ENCODE measurements at regions not wholly inside any gene's neighbourhood (a gene's known extent, or its start where the extent isn't known, plus 50 kb on each side); places are given as distances from the start of the nearest gene placed in this dataset.

DNA sequence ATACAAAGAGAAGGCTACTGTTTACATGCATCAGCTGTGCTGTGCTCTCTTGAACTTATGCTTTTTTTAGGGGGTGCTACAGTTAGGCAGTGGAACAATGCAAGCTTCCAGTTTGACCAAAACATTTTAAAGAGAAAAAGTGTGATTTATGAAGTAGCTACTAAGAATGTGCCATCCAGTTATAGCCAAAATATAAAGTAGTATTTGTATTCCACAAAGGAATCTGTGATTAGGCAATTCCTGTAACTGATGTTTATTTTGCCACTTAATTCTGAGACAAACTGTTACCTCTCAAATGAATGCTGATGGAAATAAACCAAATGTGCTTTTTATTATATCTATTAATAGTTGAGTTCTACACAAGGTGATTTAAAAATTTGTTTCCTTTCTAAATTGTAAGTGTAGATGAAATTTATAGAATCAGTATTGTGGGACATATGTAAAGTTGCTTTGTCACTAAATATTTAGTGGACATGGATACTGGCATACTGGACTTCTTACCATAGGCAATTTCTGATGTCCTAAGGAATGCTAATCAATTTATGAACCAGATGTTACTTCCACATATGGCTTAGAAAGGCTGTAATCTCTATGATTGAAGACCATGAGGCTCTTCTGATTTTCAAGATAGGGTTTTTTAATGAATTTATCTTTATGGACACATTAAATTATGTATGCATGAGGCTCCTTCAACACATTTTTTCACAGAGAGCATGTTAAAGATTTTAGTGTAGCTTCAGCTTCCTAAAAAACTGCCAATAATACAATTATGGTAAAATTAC lies 410.2 kb downstream of the PRR16 start:
- DNase-seq (no peak), ATAC-seq (ENCODE audit: insufficient read depth, low read depth) (no peak)

DNA sequence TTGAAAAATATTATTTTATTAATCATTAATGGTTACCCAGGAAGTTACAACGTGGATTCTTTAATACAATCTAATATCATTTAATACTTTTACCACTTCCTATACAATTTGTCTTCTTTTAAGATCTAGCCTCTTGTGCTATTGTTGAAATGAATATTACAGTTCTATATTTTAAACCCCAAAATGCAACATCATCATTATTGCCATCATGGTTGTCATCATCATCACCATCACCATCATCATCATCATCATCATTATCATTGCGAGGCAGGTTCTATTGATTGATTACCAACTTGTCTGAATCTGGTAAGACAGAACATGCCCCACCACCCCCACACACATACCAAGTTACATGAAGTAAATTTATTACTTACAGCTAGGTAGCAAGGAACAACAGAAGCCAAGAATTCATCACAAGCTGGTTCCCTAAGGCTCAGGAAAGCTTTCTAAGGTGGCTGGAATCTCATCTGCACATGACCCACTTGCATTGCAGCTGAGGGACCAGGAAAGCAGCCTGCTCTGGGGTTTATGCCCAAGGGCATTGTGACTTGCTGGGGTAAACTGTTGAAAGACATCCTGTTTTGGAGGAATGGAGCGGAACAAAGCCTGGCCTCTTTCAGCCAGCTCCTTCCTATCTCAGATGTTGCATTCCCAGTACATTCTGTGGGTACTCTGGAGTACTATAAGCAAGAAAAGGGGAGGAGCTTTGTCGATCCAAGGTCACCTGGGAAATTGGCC lies 418.1 kb downstream of the PRR16 start:
- no peak overlapping the region for H3K4me3 ChIP-seq (ENCODE audit: low read depth in 1 of 2, low read length in 2 of 2)
- peak overlapping the region; percentile 42; the same call in 1 of the 2 replicates for H2AFZ ChIP-seq (ENCODE audit: low read depth, low read length)
- no peaks in the 10 kb centered on the region for H3K36me3 ChIP-seq (ENCODE audit: insufficient read depth, low read length)
- H3K79me2 ChIP-seq (ENCODE audit: insufficient read depth, low read length), result no peaks in the 10 kb centered on the region
- H4K20me1 ChIP-seq (ENCODE audit: insufficient read depth, low read length), result no peaks in the 10 kb centered on the region
- no peak overlapping the region for H3K27ac ChIP-seq (ENCODE audit: low read length)
- H3K4me2 ChIP-seq (ENCODE audit: insufficient read depth, low read length), result no peak overlapping the region
- DNase-seq, result no peak
- no peak for ATAC-seq (ENCODE audit: insufficient read depth, low read depth)
- TF ChIP-seq CTCF (IDR thresholded peaks at IDR 0.05; ENCODE audit: borderline replicate concordance, extremely low read depth, low read length, poor library complexity, severe bottlenecking) (no peak), EZH2 (IDR thresholded peaks at IDR 0.05; ENCODE audit: borderline replicate concordance, low read depth, low read length, severe bottlenecking) (no peak)
- no peak overlapping the region for H3K9ac ChIP-seq (ENCODE audit: low read depth, low read length)
- H3K27me3 ChIP-seq (ENCODE audit: insufficient read depth, low read length, poor library complexity), result no peaks in the 10 kb centered on the region
- H3K4me1 ChIP-seq (ENCODE audit: insufficient read depth, low read length), result peaks cover 8% of the 10 kb centered on the region
- H3K9me3 ChIP-seq (ENCODE audit: insufficient read depth, low read length, severe bottlenecking), result no peaks in the 10 kb centered on the region

More for the DNA sequence above, 410.2 kb downstream of the PRR16 start:
- Histone ChIP-seq H3K36me3 (ENCODE audit: insufficient read depth, low read length) (no peaks in the 10 kb centered on the region), H3K9ac (ENCODE audit: low read depth, low read length) (no peak overlapping the region), H4K20me1 (ENCODE audit: insufficient read depth, low read length) (no peaks in the 10 kb centered on the region), H2AFZ (ENCODE audit: low read depth, low read length) (no peak overlapping the region; the same call in 1 of the 2 replicates), H3K4me3 (ENCODE audit: low read depth in 1 of 2, low read length in 2 of 2) (no peak overlapping the region), H3K79me2 (ENCODE audit: insufficient read depth, low read length) (no peaks in the 10 kb centered on the region), H3K9me3 (ENCODE audit: insufficient read depth, low read length, severe bottlenecking) (peaks cover 2% of the 10 kb centered on the region), H3K27me3 (ENCODE audit: insufficient read depth, low read length, poor library complexity) (no peaks in the 10 kb centered on the region), H3K4me2 (ENCODE audit: insufficient read depth, low read length) (no peak overlapping the region), H3K27ac (ENCODE audit: low read length) (no peak overlapping the region), H3K4me1 (ENCODE audit: insufficient read depth, low read length) (peaks cover 8% of the 10 kb centered on the region; the same call in 1 of the 2 replicates)
- no peak for TF ChIP-seq CTCF (IDR thresholded peaks at IDR 0.05; ENCODE audit: borderline replicate concordance, extremely low read depth, low read length, poor library complexity, severe bottlenecking)
- TF ChIP-seq EZH2 (IDR thresholded peaks at IDR 0.05; ENCODE audit: borderline replicate concordance, low read depth, low read length, severe bottlenecking), result no peak

GRCh38 chr5:120886351-120886860 lies 422.3 kb downstream of the PRR16 start:
- no peak overlapping the region for H3K9ac ChIP-seq (ENCODE audit: low read depth, low read length)
- peak; percentile 56 for DNase-seq
- H3K4me1 ChIP-seq (ENCODE audit: insufficient read depth, low read length), result peaks cover 8% of the 10 kb centered on the region
- H3K4me2 ChIP-seq (ENCODE audit: insufficient read depth, low read length), result no peak overlapping the region
- H4K20me1 ChIP-seq (ENCODE audit: insufficient read depth, low read length), result no peaks in the 10 kb centered on the region
- no peak for TF ChIP-seq EZH2 (IDR thresholded peaks at IDR 0.05; ENCODE audit: borderline replicate concordance, low read depth, low read length, severe bottlenecking)
- TF ChIP-seq CTCF (IDR thresholded peaks at IDR 0.05; ENCODE audit: borderline replicate concordance, extremely low read depth, low read length, poor library complexity, severe bottlenecking), result no peak
- H3K4me3 ChIP-seq (ENCODE audit: low read depth in 1 of 2, low read length in 2 of 2), result no peak overlapping the region
- ATAC-seq (ENCODE audit: insufficient read depth, low read depth), result peak; percentile 82
- no peaks in the 10 kb centered on the region for H3K36me3 ChIP-seq (ENCODE audit: insufficient read depth, low read length)
- H3K9me3 ChIP-seq (ENCODE audit: insufficient read depth, low read length, severe bottlenecking), result no peaks in the 10 kb centered on the region
- H2AFZ ChIP-seq (ENCODE audit: low read depth, low read length), result 0 out of 2 replicates have a peak overlapping the region, but pooled peaks have one; percentile 29
- no peaks in the 10 kb centered on the region for H3K79me2 ChIP-seq (ENCODE audit: insufficient read depth, low read length)
- peak overlapping the region; percentile 31; the same call in 1 of the 2 replicates for H3K27ac ChIP-seq (ENCODE audit: low read length)
- H3K27me3 ChIP-seq (ENCODE audit: insufficient read depth, low read length, poor library complexity), result no peaks in the 10 kb centered on the region
